ENCODE measurements at regions not wholly inside any gene's neighbourhood (a gene's known extent, or its start where the extent isn't known, plus 50 kb on each side); places are given as distances from the start of the nearest gene placed in this dataset.
A peak's percentile ranks its signal among the peaks of the same experiment; 100 is the strongest.

DNA sequence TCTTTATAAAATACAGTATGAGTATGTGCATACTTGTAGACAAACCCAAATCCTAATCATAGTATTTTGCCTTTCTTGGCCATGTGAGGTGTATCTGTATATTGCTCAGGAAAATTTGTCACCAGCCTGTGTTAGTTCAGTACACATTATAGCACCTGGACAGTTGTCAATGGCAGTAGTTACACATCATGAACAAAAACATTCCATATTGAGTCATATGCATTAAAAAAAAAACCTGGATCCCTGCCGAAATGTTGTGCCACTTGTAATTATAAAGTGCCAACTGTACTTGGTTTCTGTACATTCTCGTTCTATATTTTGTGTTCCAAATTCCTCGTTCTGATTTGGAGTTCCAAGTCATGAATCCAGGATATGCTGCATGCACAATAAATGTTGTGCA, 410.4 kb downstream of the INHBA start:
- DNase-seq (ENCODE audit: low read depth), result no peak

DNA sequence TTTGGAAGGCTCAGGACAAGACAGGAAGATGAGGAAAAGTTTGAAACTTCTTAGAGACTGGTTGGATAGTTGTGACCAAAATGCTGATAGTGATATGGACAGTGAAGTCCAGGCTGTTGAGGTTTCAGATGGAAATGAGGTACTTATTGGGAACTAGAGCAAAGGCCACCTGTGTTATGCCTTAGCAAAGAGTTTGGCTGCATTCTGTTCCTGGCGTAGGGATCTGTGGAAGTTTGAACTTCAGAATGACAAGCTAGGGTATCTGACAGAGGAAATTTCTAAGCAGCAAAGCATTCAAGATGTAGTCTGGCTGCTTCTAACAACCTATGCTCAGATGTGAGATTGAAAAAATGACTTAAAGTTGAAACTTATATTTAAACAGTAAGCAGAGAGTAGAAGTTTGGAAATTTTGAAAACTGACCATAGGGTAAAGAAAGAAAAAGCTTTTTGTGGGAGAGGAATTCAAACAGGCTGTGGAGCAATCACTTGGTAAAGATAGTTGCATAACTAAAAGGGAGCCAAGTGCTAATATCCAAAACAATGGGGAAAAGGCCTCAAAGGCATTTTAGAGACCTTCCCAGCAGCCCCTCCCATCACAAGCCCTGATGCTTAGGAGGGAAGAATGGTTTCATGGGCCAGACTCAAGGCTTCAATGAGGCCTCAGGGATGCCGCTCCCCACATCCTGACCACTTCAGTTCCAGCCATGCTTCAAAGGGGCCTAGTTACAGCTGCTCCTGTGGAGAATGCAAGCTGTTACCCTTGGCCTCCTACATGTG, 415.1 kb downstream of the INHBA start:
- no peak for DNase-seq (ENCODE audit: low read depth)

DNA sequence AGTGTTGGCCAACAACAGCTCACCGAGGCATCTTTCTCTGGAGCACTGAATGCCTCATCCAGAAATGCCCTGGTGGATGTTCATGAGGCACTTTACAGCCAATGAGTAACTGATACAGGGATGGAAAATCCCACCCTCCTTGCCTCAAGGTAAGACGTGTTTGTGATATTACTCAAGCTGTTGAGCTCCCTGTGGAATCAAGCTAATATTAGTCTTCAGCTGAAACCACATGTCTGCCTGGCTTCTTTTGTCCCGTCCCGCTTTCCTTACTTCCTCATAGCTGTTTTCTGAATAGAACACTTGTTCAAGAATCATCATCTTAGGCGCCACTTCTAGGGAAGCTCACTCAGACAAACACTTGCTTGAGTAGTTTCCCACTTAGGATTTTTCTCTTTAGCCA, 422.4 kb downstream of the INHBA start:
- DNase-seq (ENCODE audit: low read depth), result no peak

DNA sequence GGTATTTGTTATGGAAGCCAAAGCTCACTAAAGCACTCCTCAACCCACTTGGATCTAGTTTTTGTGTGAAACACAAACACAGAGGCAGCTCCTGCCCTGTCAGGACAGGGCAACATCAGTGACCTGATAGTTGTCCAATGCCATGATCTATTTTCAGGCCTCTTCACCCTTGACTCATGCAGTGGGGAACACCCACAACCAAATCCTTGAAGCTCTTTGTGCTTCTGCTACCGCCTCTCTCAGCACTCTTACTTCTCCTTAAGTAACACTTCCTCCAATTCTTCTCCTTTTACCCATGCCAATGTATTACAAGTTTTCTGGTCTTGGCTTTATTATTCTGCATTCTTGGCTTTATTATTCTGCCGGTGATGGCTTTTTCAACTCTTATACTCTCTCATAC, 425.3 kb downstream of the INHBA start:
- no peak for DNase-seq (ENCODE audit: low read depth)

DNA sequence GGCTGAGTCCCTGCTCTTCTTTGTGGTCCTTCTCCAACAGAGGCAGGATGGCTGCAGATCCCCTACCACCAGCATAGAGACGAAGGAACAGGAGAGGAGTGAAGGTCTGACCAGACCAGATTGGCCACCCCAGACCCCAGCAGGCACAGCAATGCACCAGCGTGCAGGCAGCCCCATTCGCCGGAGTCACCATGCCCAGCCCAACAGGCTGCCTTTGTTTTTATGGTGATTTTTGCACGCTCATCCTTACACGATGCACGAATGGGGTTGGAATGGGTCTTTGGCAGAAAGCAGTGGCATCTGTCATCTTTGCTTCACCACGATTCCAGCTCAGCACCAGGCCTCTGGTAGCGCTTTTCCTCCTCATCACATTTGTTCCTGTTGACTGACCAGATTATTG, 427.6 kb downstream of the INHBA start:
- no peak for DNase-seq (ENCODE audit: low read depth)

DNA sequence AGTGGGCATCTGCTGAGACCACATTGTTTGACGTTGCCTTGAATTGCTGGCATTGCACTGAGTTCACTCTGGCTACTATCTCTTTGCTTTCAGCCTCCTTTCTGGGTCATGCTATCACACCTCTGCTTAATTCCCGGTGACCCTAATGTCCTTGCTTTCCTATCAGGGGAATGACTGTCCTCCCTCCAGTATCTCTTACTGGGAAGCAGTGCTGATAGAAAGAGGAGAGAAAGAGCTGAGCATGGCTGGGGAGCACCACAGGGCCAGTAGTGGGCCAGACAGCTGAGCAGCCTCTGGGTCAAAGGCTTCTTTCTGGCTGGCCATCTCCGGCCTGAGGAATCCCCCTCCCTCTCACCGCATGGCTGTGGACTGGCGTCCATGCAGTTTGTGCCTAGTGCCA, 428.7 kb downstream of the INHBA start:
- DNase-seq (ENCODE audit: low read depth), result no peak

DNA sequence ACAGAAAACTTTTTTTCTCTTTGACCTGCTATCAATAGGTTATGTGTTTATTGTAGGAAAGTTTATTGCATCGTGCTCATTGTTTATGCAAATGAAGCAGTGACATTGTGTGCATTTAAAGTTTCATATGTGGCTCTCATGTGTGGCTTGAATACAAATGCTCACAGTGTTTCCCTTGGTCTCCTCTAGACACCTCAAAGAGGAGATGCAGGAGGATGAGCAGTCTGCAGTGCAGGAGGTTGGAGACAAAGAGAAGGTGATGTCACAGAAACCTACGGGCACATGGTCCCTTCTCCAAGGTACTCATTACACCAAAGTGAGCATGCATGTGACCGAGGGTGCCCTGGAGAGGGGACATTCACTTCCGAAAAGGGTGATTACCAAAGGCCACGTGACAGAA, 430.2 kb downstream of the INHBA start:
- no peak for DNase-seq (ENCODE audit: low read depth)

DNA sequence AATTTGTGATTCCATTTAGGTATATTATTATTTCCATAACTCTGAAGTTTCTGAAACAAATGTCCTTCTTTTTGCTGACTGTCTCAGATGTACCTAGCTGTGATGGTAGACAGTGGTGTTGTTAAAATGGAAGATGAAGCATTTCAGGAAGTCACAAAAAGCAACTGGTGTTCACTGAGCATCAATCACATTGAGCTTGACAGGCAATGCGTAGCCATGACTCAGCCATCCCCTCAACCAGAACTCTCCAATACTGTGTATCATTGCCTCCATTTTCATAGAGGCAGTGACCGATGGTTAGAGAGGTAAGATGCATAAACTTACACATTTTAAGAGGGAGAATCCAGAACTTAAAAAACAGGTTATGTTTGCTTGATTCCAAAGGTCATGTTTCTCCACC, 434.0 kb downstream of the INHBA start:
- DNase-seq (ENCODE audit: low read depth), result no peak

DNA sequence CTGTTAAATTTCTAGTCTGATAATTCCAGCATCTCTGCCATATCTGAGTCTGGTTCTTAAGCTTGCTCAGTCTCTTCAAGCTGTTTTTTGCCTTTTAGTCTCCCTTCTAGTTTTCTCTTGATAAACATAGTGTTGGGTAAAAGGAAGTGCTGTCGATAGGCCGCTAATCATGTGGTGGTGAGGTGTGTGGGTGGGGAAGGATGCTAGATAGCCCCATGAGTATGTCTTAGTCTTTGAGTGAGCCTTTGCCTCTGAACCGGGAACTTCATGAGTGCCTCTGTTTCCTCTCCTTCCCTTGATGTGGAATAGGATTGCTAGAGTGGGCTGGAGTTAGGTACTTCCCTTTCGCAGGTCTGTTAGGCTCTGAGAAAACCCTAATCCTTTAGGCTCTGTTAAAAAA, 441.8 kb downstream of the INHBA start:
- DNase-seq (ENCODE audit: low read depth), result no peak

DNA sequence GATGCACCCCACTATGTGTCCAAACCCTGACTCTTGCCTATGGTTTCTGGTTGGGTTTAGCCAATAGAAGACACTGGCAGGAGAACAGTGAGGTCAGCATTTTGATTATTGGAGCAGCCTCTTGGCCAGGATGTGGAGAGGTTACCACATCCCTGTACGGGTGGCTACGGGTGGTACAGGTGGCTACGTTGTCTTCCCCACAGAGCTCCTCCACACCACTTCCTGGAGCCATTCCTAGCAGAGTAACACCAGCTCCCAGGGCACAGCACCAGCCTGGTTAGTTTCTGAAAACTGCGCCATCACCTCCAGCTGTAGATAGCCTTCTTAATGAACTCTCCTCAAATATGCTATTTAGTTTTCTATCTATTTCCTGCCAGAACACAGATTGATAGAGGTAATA, 445.2 kb downstream of the INHBA start:
- DNase-seq (ENCODE audit: low read depth), result no peak

DNA sequence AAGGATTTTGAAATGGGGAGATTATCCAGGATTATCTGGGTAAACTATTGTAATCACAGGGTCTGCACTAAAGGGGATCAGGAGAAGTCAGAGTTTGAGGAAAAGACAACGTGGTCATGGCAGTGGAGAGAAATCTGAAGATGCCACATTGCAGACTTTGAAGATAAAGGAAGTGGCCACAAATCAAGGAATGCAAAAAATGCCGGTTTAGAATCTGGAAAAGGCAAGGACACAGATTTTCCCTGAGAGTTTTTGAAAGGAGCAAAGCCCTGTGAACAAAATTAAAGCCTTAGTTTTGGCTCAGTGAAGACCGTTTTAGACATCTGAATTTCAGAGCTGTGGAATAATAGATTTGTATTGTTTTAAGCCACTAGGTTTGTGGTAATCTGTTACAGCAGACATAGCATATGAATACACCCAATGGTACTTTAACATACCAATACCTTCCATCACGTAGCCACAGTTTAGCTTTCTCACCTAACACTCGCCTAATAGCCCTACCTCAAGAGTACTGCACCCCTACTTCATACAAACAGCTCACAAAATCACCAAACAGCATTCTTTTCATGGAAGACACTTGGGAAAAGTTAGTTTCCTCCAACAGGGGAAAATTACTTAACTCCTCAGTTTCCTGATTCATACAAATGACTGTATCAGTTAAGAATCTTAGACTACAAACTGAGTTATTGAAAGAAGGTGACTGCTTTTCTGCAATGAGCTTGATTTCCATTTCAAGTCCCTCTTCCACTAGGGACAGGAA, 446.5 kb downstream of the INHBA start:
- no peak for DNase-seq (ENCODE audit: low read depth)

DNA sequence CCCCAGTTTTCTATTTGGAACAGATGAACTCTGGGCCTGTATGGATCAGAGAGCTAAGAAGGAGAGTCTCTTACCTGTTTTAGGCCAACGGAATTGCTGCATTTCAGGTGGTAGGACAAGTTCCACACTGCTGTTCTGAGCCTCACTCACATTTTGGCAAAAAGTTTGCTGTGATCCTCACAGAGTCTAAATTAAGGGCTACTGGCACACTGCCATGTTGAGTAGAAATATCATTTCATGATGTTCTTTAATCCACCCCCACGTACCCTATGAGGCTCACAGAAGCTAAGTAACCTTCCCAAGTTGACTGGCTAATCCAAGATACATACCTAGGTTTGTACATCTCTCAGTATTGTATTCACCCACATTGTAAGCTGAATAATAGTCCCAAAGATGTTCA, 447.2 kb downstream of the INHBA start:
- no peak for DNase-seq (ENCODE audit: low read depth)

DNA sequence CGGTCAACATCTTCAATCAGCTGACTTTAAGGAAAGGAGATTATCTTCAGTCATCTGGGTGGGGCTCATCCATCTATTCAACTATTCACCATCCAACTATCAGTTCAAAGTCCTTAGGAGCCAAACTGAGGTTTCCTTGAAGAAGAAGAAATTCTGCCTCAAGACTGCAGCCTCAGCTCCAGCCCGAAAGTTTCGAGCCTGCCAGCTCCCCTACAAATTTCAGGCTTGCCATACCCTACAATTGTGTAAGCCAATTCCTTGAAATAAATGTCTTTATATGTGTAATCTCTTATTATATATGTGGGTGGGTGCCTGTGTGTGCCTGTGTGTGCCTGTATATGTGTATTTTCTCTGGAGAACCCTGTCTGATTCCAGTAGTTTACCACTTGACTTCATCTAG, 447.8 kb downstream of the INHBA start:
- DNase-seq (ENCODE audit: low read depth), result no peak

DNA sequence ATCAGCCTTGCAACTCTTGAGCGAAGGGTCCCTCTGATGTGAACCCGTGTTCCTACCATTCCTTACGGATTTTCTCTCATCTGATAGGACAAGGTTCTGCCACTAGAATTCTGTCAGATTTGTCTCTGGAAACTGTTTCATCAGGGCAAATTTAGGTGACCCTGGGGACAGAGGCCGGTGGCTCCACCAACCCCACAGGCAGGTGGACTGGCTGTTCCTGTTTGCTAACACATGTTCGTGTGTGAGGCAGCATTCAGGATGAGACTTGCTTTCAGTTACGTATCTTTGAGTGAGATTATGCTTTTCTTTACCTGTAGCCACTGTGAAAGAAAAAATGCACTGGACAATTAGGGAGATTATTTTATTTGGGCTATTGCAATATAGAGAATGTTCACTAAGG, 449.9 kb downstream of the INHBA start:
- no peak for DNase-seq (ENCODE audit: low read depth)

DNA sequence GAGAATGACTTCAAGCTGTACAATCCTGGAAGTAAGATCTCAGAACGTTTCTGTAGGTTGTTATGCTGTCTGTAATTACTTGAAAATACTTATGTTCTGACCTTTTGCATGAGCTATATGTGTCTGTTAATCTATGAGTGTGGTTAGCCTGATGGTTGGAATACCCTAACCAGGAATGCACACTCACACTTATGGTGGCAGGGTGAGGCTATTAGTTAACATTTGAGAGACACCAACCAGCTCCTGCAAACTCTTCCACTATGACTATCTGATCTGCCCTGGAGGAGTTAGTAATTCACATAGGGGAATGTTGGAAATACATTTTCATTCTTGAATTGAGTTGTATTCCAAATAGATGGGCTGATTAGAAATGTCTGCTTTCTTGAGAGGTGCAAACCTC, 450.3 kb downstream of the INHBA start:
- no peak for DNase-seq (ENCODE audit: low read depth)

DNA sequence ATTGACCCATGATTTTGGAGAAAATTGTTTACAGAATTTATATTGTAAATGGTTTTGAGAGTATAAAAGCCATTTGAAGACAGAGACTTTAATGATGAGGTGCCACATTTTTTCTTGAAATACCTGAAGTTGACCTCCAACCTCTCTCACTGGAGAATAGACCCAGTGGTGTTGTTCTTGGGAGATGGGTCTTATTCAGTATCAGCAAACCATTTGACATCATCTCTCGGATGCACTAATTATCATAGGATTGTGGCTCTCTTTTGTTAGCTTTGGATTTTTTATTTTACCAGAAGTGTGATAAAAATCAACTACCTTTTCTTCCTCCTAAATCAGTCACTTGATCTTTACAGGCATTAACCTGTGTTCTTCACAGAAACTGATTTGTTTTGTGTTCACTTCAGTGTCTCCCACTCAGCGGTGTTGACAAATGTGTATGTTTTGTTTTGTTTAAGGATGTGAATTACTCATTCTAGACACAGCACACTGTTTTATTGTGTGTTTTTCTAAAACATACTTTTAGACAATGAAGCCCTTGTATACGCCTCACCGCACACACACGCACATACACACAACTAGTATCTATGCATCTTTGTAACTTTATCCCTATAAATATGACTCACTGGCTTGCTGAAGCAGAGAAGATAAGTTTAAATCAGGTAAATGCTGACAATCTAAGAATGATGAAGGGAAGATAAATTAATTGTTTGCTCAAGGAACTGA, 455.6 kb downstream of the INHBA start:
- DNase-seq (ENCODE audit: low read depth), result no peak

DNA sequence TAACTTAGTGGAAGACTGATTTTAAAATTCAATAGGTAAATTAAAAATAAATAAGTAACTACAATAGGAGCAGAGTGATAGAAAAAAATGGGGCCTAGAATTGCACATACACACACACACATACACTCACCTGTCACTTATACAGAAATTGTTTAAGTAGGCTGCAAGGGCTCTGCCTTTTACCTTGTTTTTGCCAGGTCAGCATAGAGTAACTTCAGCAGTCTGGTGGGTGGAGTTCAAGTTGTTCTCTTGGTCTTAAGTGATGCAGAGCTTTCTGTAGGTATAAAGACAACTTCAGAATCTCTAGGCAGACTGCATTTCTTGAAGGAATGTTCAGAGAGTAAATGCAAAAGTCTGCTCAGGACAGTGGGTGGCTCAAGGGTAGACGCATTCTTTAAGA, 457.0 kb downstream of the INHBA start:
- DNase-seq (ENCODE audit: low read depth), result no peak

DNA sequence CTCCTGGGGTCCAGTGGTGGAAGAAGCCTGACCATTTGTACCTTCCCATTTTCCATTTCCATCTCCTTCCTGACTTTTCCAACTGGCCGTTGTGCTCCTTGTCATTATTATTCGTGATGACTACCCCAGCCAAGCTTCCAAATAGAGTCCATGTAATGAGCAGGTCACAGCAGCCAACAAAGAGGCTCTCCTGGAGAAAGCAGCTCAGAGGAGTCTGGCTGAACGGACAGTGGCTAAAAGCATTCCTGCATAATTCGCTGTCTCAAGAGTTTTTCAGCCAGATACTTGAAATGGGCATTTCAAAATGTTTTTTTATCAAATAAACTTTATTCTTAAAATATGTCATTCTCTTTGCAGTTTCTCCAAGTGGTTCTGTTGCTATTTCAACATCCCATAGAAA, 458.6 kb downstream of the INHBA start:
- peak; percentile 75 for DNase-seq (ENCODE audit: low read depth)

DNA sequence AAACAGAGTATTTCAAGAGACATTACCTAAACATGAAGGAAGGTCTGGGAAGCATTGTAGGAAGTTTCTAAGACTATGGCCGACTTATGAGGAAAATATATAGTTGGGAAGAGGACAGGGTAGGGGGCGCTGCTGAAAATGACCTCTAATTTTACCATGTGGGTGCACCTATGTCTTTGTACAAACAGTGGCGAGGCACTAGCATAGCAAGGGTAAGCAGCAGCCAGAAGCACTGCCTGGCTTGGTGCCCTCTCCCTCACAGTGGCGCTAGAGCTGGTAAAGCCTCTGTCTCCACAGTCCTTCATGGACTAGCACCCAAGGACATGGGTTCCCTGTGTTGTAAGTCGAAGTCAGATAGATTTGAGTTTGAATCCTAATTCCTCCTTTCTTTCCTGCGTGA, 461.2 kb downstream of the INHBA start:
- DNase-seq (ENCODE audit: low read depth), result no peak

DNA sequence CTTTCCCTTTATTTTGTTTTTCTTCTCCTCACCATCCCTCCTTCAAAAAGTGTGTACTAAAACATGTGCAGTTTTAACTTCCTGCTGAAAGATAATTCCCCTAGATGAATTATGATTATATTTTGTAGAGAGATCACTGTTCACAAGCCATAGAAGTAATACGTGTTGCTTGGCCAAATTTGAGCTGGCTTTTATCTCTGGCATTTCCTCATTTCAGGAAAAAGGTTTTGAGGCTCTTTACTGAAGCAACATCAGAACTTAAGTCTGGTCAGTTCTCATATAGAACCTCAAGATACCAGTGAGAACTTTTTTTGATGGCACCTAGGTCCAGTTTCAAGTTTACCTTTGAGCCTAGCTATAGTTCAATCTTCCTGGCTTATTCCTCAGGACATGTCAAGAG, 463.3 kb downstream of the INHBA start:
- no peak for DNase-seq (ENCODE audit: low read depth)

DNA sequence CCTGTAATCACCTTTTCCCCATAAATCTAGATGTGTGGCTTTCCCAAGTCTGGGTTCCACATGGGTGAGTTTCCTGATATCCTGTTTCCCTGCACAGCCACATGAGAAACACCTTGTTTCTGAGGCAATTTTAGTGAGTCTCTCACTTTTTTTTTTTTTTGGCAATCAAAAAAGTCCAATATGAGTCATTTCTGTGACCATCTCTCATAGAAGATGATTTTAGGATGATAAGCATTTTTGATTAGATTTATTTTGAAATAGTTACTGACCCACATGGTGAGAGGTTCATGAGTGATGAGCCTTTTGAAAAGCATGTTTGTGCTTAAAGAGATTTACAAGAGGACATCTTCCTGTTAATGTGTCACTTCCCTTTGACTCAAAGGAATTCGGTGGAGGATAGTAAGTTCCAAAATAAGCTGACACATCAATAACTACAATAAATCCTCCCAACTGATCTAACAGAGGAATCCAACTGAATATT, 464.0 kb downstream of the INHBA start:
- no peak for DNase-seq (ENCODE audit: low read depth)

DNA sequence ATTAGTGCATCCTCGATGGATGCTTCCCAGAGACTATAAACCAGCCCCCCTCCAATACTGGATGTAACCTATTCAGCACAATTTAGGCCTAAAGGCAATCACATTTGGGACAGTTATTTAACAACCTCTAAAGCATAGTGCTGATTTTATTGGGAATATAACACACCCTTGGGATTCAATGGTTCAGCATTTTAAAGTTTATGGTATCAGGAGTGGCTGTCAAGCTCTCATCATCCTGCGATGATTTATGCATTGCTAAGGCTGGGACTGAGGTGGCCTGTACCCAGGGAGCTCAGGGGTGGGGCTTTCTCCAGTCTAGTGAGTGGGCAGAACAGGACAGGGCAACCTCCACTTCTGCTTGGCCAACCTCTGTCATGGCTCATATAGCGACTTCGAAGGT, 464.9 kb downstream of the INHBA start:
- no peak for DNase-seq (ENCODE audit: low read depth)

DNA sequence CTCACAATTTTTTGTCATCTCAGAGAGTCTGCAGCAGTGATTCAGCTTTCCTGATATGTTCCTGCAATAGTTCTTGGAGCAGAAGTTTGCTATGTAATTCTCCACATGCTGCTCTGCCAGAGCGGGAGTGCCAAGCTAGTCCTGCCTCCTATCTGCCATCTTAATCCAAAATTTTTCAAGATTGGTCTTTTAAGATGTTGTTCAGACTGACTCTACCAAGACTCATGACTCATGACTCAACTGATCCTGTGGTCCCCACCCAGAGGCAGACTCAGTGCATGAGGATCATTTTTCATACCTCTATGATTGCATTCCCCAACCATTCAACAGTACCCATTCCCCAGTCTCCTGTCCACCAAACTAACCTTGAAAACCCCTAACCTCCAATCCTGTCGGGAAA, 470.8 kb downstream of the INHBA start:
- DNase-seq (ENCODE audit: low read depth), result peak; percentile 40
